MCF 10A (cell line): ENCODE measurements at regions not wholly inside any gene's neighbourhood (a gene's known extent, or its start where the extent isn't known, plus 50 kb on each side); places are given as distances from the start of the nearest gene placed in this dataset.
A peak's percentile ranks its signal among the peaks of the same experiment; 100 is the strongest.
"Not testable (repeated sequence)": the region's sequence is repeated elsewhere in the genome, so short reads cannot be mapped to it uniquely, and the experiment has no call there.

Source experiments
- BruUV-seq: library from RNA; stranded (reverse); fragments of 400-500 nt; replicated peaks from 2 replicates; lab custom pipeline; 2021; lab: Mats Ljungman, UMichigan
- CTCF ChIA-PET: fragments of 300-600 bp; sonication (Branson Sonifier 250); formaldehyde crosslinking; extraction: SDS; loops from one replicate; lab custom pipeline; 2021; ENCODE audit warnings: antibody characterized with exemption, inconsistent platforms; lab: Yijun Ruan, JAX
- POLR2A ChIA-PET: fragments of 300-600, 350-650 bp; sonication (Branson Sonifier 250); formaldehyde crosslinking; extraction: SDS; loops from one replicate; lab custom pipeline; 2020; ENCODE audit warnings: antibody characterized with exemption, inconsistent platforms; lab: Yijun Ruan, JAX
- DNase-seq: peaks from one replicate; pipeline ENCODE4 v3.0.0-alpha.2; 2018; ENCODE audit not compliant: unreplicated experiment
- H3K27ac Mint-ChIP-seq: one replicate; pipeline ENCODE4 v1.8.0; 2022; ENCODE audit warnings: mild to moderate bottlenecking, low read depth, mixed read lengths; ENCODE audit not compliant: unreplicated experiment
- H3K27me3 Mint-ChIP-seq: one replicate; pipeline ENCODE4 v1.8.0; 2022; ENCODE audit warnings: mixed read lengths; ENCODE audit not compliant: insufficient read depth, unreplicated experiment
- H3K36me3 Mint-ChIP-seq: one replicate; pipeline ENCODE4 v1.8.0; 2022; ENCODE audit warnings: mild to moderate bottlenecking, moderate library complexity, mixed read lengths; ENCODE audit not compliant: insufficient read depth, unreplicated experiment
- H3K4me1 Mint-ChIP-seq: one replicate; pipeline ENCODE4 v1.8.0; 2022; ENCODE audit warnings: mixed read lengths; ENCODE audit not compliant: insufficient read depth, unreplicated experiment
- H3K4me3 Mint-ChIP-seq: one replicate; pipeline ENCODE4 v1.8.0; 2022; ENCODE audit warnings: mild to moderate bottlenecking, moderate library complexity, mixed read lengths; ENCODE audit not compliant: unreplicated experiment
- H3K9me3 Mint-ChIP-seq: one replicate; pipeline ENCODE4 v1.8.0; 2022; ENCODE audit warnings: mixed read lengths; ENCODE audit not compliant: unreplicated experiment
- CTCF ChIP-seq: fragments of 200-600 bp; IDR thresholded peaks from one replicate; pipeline ENCODE4 v1.8.0; 2022; ENCODE audit warnings: antibody characterized with exemption, mild to moderate bottlenecking; ENCODE audit not compliant: unreplicated experiment
- intact Hi-C: fragments of 100-400 bp; cut with micrococcal nuclease; formaldehyde crosslinking; loops from 2 replicates; pipeline ENCODE4 v1.14.1; 2022

GRCh38 chr2:39981883-39982311 is 202.8 kb upstream of the THUMPD2 start:
- H3K27ac Mint-ChIP-seq = no peak overlapping the region
- no peak for TF ChIP-seq CTCF
- H3K9me3 Mint-ChIP-seq = peaks cover 18% of the 10 kb centered on the region
- H3K4me1 Mint-ChIP-seq = no peaks in the 10 kb centered on the region
- no peak for DNase-seq
- H3K4me3 Mint-ChIP-seq = no peak overlapping the region
- ChIA-PET POLR2A (interaction anchor here (1.3 kb wide), 1 partner anchor 12 kb away, joined by 3 read pairs; no protein-coding TSS in a partner anchor), CTCF (no interaction called here)
- H3K36me3 Mint-ChIP-seq = no peaks in the 10 kb centered on the region
- no TSS peak for BruUV-seq
- H3K27me3 Mint-ChIP-seq = no peaks in the 10 kb centered on the region
- intact Hi-C loops = no loop called here

- Mint-ChIP-seq H3K27ac (no peak overlapping the region), H3K36me3 (no peaks in the 10 kb centered on the region), H3K27me3 (no peaks in the 10 kb centered on the region), H3K4me1 (no peaks in the 10 kb centered on the region), H3K9me3 (peaks cover under 1% of the 10 kb centered on the region), H3K4me3 (no peak overlapping the region)
- ChIA-PET CTCF (no interaction called here), POLR2A (interaction anchor here (1.1 kb wide), 1 partner anchor 12 kb away, joined by 3 read pairs; no protein-coding TSS in a partner anchor)
- TF ChIP-seq CTCF = no peak
- intact Hi-C loops = no loop called here
- no TSS peak for BruUV-seq
- DNase-seq = no peak
Observed at GRCh38 chr2:39975476-39976020, 196.5 kb upstream of the THUMPD2 start.

GRCh38 chr2:39968037-39968436 is 189.0 kb upstream of the THUMPD2 start:
- Mint-ChIP-seq H3K4me1 (no peaks in the 10 kb centered on the region), H3K36me3 (no peaks in the 10 kb centered on the region), H3K27ac (no peak overlapping the region), H3K27me3 (no peaks in the 10 kb centered on the region), H3K4me3 (no peak overlapping the region), H3K9me3 (peaks cover 7% of the 10 kb centered on the region)
- POLR2A ChIA-PET = no interaction called here
- CTCF ChIA-PET = no interaction called here
- no peak for DNase-seq
- intact Hi-C loops = no loop called here
- no peak for TF ChIP-seq CTCF
- no TSS peak for BruUV-seq

GRCh38 chr2:39960681-39961080 is 181.6 kb upstream of the THUMPD2 start:
- H3K4me1 Mint-ChIP-seq, H3K9me3 Mint-ChIP-seq, POLR2A ChIA-PET, H3K27ac Mint-ChIP-seq, intact Hi-C loops, H3K27me3 Mint-ChIP-seq, H3K36me3 Mint-ChIP-seq, BruUV-seq, CTCF ChIA-PET, H3K4me3 Mint-ChIP-seq: not testable (repeated sequence)
- peak; percentile 26 for DNase-seq
